ENCODE measurements at regions not wholly inside any gene's neighbourhood (a gene's known extent, or its start where the extent isn't known, plus 50 kb on each side); places are given as distances from the start of the nearest gene placed in this dataset.

DNA sequence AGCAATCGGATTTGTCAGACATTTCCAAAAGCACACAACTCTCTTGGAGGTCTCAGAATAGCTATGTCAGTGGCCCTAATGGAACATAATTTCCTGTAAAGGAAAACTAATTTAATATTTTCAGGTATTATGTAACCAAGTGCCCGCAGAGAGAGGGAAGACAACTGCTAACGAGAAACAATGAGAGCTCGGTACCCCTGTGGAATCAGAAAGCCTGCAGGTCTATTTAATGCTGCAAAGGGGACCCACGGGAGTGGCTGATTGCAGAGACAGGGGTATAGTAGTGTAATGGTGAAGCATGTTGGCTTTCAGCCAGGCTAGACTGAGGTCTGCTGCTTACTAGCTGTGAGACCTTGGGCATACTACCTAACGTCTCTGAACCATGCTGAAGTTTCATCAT is 508.1 kb upstream of the BRINP1 start:
- H3K9me3 Mint-ChIP-seq = peaks cover 0 to 3% of the 10 kb centered on the region in 2 experiments; a peak in 2 of 5 replicates
- H4K20me1 ChIP-seq (ENCODE audit: control insufficient read depth, insufficient read depth, insufficient read length) = no peaks in the 10 kb centered on the region
- H3K36me3 Mint-ChIP-seq (ENCODE audit: insufficient read depth in 1 of 3, low read depth in 3 of 3) = peaks cover 0 to 1% (median 0%) of the 10 kb centered on the region in 3 experiments; a peak in 1 of 7 replicates
- WGBS (ENCODE audit: extremely low coverage, insufficient read length, low lambda C conversion rate) = no CpG with 5 or more reads among the region's 6 CpGs
- no peak overlapping the region for H3K27ac ChIP-seq (ENCODE audit: insufficient read length, low read depth, low read length)
- H3K79me2 ChIP-seq (ENCODE audit: insufficient read depth, low read length) = no peaks in the 10 kb centered on the region
- no peak overlapping the region for H3K4me3 Mint-ChIP-seq
- DNase-seq = no peak
- H3K27me3 ChIP-seq (ENCODE audit: insufficient read depth, low read length) = no peaks in the 10 kb centered on the region
- no peak overlapping the region for H2BK12ac ChIP-seq (ENCODE audit: insufficient read length, low read depth, low read length)
- peaks cover 5 to 6% of the 10 kb centered on the region in 2 experiments for H3K4me1 Mint-ChIP-seq
- H2AFZ ChIP-seq (ENCODE audit: low read length) = no peak overlapping the region
- no peak overlapping the region for H3K18ac ChIP-seq (ENCODE audit: insufficient read length, low read depth, low read length)
- no peaks in the 10 kb centered on the region for H3K23me2 ChIP-seq (ENCODE audit: insufficient read length, low read depth, low read length, poor library complexity, severe bottlenecking)
- no peak overlapping the region for H3K14ac ChIP-seq (ENCODE audit: insufficient read depth, low read length)
- no peak overlapping the region for H3T11ph ChIP-seq (ENCODE audit: low read length)
- no peak overlapping the region for H2BK20ac ChIP-seq (ENCODE audit: low read depth, low read length, poor library complexity, severe bottlenecking)
- H2BK120ac ChIP-seq (ENCODE audit: low read depth, low read length, poor library complexity, severe bottlenecking) = no peak overlapping the region
- H3K27ac Mint-ChIP-seq = no peak overlapping the region
- no peak overlapping the region for H2BK5ac ChIP-seq (ENCODE audit: insufficient read length, low read length)
- H4K8ac ChIP-seq (replicated peaks; ENCODE audit: insufficient read length, low read depth, low read length) = no peak overlapping the region
- H2AK5ac ChIP-seq (ENCODE audit: insufficient read length, low read length) = no peak overlapping the region
- H2BK15ac ChIP-seq (ENCODE audit: low read depth, low read length) = no peak overlapping the region
- H3K4ac ChIP-seq (ENCODE audit: low read depth, low read length) = no peak overlapping the region
- no peak overlapping the region for H4K91ac ChIP-seq (ENCODE audit: insufficient read length, low read depth, low read length)
- TF ChIP-seq, protein P1, sequence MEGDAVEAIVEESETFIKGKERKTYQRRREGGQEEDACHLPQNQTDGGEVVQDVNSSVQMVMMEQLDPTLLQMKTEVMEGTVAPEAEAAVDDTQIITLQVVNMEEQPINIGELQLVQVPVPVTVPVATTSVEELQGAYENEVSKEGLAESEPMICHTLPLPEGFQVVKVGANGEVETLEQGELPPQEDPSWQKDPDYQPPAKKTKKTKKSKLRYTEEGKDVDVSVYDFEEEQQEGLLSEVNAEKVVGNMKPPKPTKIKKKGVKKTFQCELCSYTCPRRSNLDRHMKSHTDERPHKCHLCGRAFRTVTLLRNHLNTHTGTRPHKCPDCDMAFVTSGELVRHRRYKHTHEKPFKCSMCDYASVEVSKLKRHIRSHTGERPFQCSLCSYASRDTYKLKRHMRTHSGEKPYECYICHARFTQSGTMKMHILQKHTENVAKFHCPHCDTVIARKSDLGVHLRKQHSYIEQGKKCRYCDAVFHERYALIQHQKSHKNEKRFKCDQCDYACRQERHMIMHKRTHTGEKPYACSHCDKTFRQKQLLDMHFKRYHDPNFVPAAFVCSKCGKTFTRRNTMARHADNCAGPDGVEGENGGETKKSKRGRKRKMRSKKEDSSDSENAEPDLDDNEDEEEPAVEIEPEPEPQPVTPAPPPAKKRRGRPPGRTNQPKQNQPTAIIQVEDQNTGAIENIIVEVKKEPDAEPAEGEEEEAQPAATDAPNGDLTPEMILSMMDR (conservative IDR thresholded peaks at IDR 0.05) = no peak
- H3K4me1 ChIP-seq (ENCODE audit: insufficient read depth, low read length) = 0 out of 2 replicates have a peak, but pooled peaks cover 2% of the 10 kb centered on the region
- no peak overlapping the region for H3K23ac ChIP-seq (ENCODE audit: insufficient read length, low read depth, low read length)
- no peaks in the 10 kb centered on the region for H3K9me3 ChIP-seq (ENCODE audit: control insufficient read depth, low read depth, low read length)
- no peaks in the 10 kb centered on the region; the same call in 1 of the 2 replicates for H3K27me3 Mint-ChIP-seq (ENCODE audit: low read depth)
- H3K9ac ChIP-seq (ENCODE audit: extremely low read depth, insufficient read length, low read length) = no peak overlapping the region
- H3K4me2 ChIP-seq (ENCODE audit: insufficient read depth, insufficient read length, low read length) = no peak overlapping the region
- H3K56ac ChIP-seq (ENCODE audit: insufficient read length, low read depth, low read length) = no peak overlapping the region
- no peak overlapping the region for H4K5ac ChIP-seq (ENCODE audit: insufficient read length, low read depth, low read length)
- H3K79me1 ChIP-seq (ENCODE audit: insufficient read depth, low read depth, low read length, poor library complexity, severe bottlenecking) = no peaks in the 10 kb centered on the region

Measured in H9 (cell line).